CD4-positive, alpha-beta memory T cell (primary cell): ENCODE measurements at regions not wholly inside any gene's neighbourhood (a gene's known extent, or its start where the extent isn't known, plus 50 kb on each side); places are given as distances from the start of the nearest gene placed in this dataset.
"Not testable (repeated sequence)": the region's sequence is repeated elsewhere in the genome, so short reads cannot be mapped to it uniquely, and the experiment has no call there.

Experiments used
- CTCF ChIA-PET: fragments of 350-600 bp; sonication (Branson Sonifier 250); formaldehyde crosslinking; loops from one replicate; lab custom pipeline; 2021; ENCODE audit warnings: inconsistent platforms; ENCODE audit not compliant: partially characterized antibody; lab: Charles Lee
- POLR2A ChIA-PET: fragments of 350-600 bp; sonication (Branson Sonifier 250); formaldehyde crosslinking; loops from one replicate; lab custom pipeline; 2021; ENCODE audit not compliant: partially characterized antibody; lab: Charles Lee
- DNase-seq, 5 donors: peaks; one replicate each; pipeline versions ENCODE4 v3.0.0 to v3.0.0-alpha.2; 2020 to 2022; ENCODE audit warnings: mixed read lengths in 1 of 5
- H3K27ac ChIP-seq: one replicate; pipeline ENCODE4 v1.7.0; 2013; ENCODE audit warnings: low read depth, low read length
- H3K27me3 ChIP-seq: 2 replicates; pipeline ENCODE4 v1.7.0; 2013; ENCODE audit warnings: mild to moderate bottlenecking, low read length, moderate library complexity; ENCODE audit not compliant: insufficient read depth
- H3K36me3 ChIP-seq: 2 replicates; pipeline ENCODE4 v1.7.0; 2013; ENCODE audit warnings: mild to moderate bottlenecking, low read length, moderate library complexity; ENCODE audit not compliant: insufficient read depth
- H3K4me1 ChIP-seq: 2 replicates; pipeline ENCODE4 v1.7.0; 2013; ENCODE audit warnings: mild to moderate bottlenecking, low read length, moderate library complexity; ENCODE audit not compliant: insufficient read depth
- H3K4me3 ChIP-seq, 2 donors: one replicate each; pipeline ENCODE4 v1.7.0; 2013; ENCODE audit warnings: low read length in 2 of 2, mild to moderate bottlenecking in 1 of 2
- H3K9me3 ChIP-seq, 2 donors: one replicate each; pipeline ENCODE4 v1.7.0; 2013; ENCODE audit warnings: low read length in 2 of 2, control low read depth in 1 of 2; ENCODE audit not compliant: control insufficient read depth in 1 of 2
- H3K27ac Mint-ChIP-seq, 7 donors: one replicate each; pipeline ENCODE4 v1.8.0; 2020 to 2021; ENCODE audit warnings: mixed read lengths in 7 of 7, mild to moderate bottlenecking in 6 of 7, inconsistent platforms in 3 of 7, moderate library complexity in 3 of 7
- H3K27me3 Mint-ChIP-seq, 2 donors: one replicate each; pipeline ENCODE4 v1.8.0; 2020 to 2021; ENCODE audit warnings: mixed read lengths in 2 of 2
- H3K36me3 Mint-ChIP-seq, 2 donors: one replicate each; pipeline ENCODE4 v1.8.0; 2020 to 2021; ENCODE audit warnings: mixed read lengths in 2 of 2, inconsistent platforms in 1 of 2, mild to moderate bottlenecking in 1 of 2
- H3K4me1 Mint-ChIP-seq, 4 donors: one replicate each; pipeline ENCODE4 v1.8.0; 2020 to 2021; ENCODE audit warnings: mixed read lengths in 4 of 4, mild to moderate bottlenecking in 1 of 4
- H3K4me3 Mint-ChIP-seq, 8 donors: one replicate each; pipeline ENCODE4 v1.8.0; 2020 to 2021; ENCODE audit warnings: mixed read lengths in 8 of 8, mild to moderate bottlenecking in 7 of 8, moderate library complexity in 6 of 8, inconsistent platforms in 3 of 8
- H3K9me3 Mint-ChIP-seq, 8 donors: one replicate each; pipeline ENCODE4 v1.8.0; 2020 to 2021; ENCODE audit warnings: mixed read lengths in 8 of 8, mild to moderate bottlenecking in 5 of 8, inconsistent platforms in 3 of 8, moderate library complexity in 1 of 8
- intact Hi-C: fragments of 100-400 bp; cut with micrococcal nuclease; formaldehyde crosslinking; loops from one replicate; pipeline ENCODE4 v1.15.1; 2023

DNA sequence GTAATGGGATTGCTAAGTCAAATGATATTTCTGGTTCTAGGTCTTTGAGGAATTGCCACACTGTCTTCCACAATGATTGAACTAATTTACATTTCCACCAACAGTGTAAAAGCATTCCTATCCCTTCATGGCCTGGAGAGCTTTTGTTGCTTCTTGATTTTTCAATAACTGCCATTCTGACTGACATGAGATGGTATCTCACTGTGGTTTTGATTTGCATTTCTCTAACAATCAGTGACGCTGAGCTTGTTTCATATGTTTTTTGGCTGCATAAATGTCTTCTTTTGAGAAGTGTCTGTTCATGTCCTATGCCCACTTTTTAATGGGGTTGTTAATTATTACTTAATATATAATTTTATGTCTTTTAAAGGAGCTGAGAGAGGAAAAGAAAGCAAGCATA lies 177.7 kb upstream of the VLDLR start:
- H3K27ac Mint-ChIP-seq, H3K36me3 Mint-ChIP-seq, H3K4me3 Mint-ChIP-seq, H3K9me3 ChIP-seq, H3K36me3 ChIP-seq, H3K4me1 Mint-ChIP-seq, H3K4me1 ChIP-seq, H3K27ac ChIP-seq, H3K4me3 ChIP-seq, POLR2A ChIA-PET, H3K27me3 Mint-ChIP-seq, intact Hi-C loops, DNase-seq, H3K27me3 ChIP-seq, CTCF ChIA-PET: not testable (repeated sequence)
- H3K9me3 Mint-ChIP-seq, result peaks cover 0 to 40% (median 34%) of the 10 kb centered on the region in 8 donors

DNA sequence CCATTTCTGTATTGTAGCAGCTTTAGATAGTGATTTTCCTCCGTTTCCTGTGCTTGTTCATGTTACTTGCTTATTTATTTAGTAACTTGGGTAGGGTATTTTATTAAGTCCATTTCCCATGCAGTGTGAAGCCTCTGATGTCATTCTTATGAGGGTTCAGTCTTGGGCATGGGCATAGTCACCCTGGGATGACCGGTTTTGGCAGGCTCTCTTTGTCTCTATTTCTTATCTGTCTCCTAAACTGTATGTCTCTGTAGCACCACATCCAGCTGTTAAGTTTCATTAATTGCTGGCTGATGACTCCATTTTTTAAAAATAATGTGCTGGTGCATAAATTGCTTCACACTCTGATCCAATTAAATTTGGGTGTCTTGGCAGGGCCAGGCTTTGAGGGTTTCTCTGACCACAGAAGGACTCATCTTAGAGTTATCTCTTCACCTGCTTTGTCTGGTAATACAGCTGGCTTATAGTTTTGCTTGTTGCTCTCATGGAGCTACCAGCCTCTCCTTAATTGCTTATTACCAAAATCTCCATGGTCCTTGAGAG lies 173.3 kb upstream of the VLDLR start:
- H3K4me1 Mint-ChIP-seq, result no peaks in the 10 kb centered on the region
- DNase-seq, result no peak
- peaks cover 3 to 5% of the 10 kb centered on the region in 2 donors for H3K27me3 Mint-ChIP-seq
- Histone ChIP-seq H3K4me1 (no peaks in the 10 kb centered on the region), H3K9me3 (no peaks in the 10 kb centered on the region), H3K4me3 (no peak overlapping the region), H3K27me3 (no peaks in the 10 kb centered on the region), H3K36me3 (no peaks in the 10 kb centered on the region), H3K27ac (no peak overlapping the region)
- POLR2A ChIA-PET, result no interaction called here
- CTCF ChIA-PET, result no interaction called here
- intact Hi-C loops, result no loop called here
- no peak overlapping the region for H3K4me3 Mint-ChIP-seq
- H3K27ac Mint-ChIP-seq, result no peak overlapping the region
- H3K36me3 Mint-ChIP-seq, result no peaks in the 10 kb centered on the region
- peaks cover 0 to 15% (median 6%) of the 10 kb centered on the region in 8 donors for H3K9me3 Mint-ChIP-seq

DNA sequence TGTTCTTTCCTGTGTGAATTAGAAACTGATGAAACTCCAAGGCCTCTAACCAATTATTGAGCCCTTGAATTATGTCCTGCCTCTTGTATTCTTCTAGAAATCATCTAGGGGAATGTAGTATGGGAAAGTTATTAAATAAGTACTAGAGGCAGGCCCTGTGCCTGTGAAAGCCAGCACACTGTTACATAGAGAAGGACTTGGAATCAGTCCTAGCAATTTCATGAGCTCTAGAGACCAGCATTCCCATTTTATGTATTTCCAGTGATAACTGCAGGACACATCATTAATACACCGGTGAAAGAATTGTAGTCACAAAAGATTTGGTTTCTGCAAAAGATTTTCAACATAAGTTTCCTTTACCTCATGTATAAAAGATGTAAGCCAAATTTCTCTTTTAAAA lies 168.5 kb upstream of the VLDLR start:
- H3K4me3 ChIP-seq, result no peak overlapping the region
- no peaks in the 10 kb centered on the region for H3K27me3 ChIP-seq
- no peak overlapping the region for H3K27ac ChIP-seq
- Mint-ChIP-seq H3K4me3 (no peak overlapping the region), H3K9me3 (peaks cover 0 to 2% (median 0%) of the 10 kb centered on the region in 8 donors), H3K4me1 (no peaks in the 10 kb centered on the region), H3K27ac (no peak overlapping the region), H3K36me3 (no peaks in the 10 kb centered on the region), H3K27me3 (peaks cover 0 to 4% of the 10 kb centered on the region in 2 donors)
- H3K9me3 ChIP-seq, result no peaks in the 10 kb centered on the region
- no peaks in the 10 kb centered on the region for H3K36me3 ChIP-seq
- ChIA-PET CTCF (no interaction called here), POLR2A (no interaction called here)
- DNase-seq, result no peak
- intact Hi-C loops, result no loop called here
- no peaks in the 10 kb centered on the region for H3K4me1 ChIP-seq

GRCh38 chr9:2453701-2454100 lies 167.9 kb upstream of the VLDLR start:
- Histone ChIP-seq H3K27me3 (no peaks in the 10 kb centered on the region), H3K9me3 (no peaks in the 10 kb centered on the region), H3K27ac (no peak overlapping the region), H3K4me3 (no peak overlapping the region), H3K36me3 (no peaks in the 10 kb centered on the region), H3K4me1 (no peaks in the 10 kb centered on the region)
- ChIA-PET CTCF (no interaction called here), POLR2A (no interaction called here)
- no peak for DNase-seq
- intact Hi-C loops, result no loop called here
- no peaks in the 10 kb centered on the region for H3K36me3 Mint-ChIP-seq
- no peak overlapping the region for H3K27ac Mint-ChIP-seq
- peaks cover 0 to 4% of the 10 kb centered on the region in 2 donors for H3K27me3 Mint-ChIP-seq
- H3K9me3 Mint-ChIP-seq, result no peaks in the 10 kb centered on the region
- no peaks in the 10 kb centered on the region for H3K4me1 Mint-ChIP-seq
- H3K4me3 Mint-ChIP-seq, result no peak overlapping the region

- H3K4me3 ChIP-seq, result no peak overlapping the region
- Mint-ChIP-seq H3K27me3 (peaks cover 0 to 10% of the 10 kb centered on the region in 2 donors), H3K9me3 (peaks cover 0 to 5% (median 1%) of the 10 kb centered on the region in 8 donors), H3K4me1 (no peaks in the 10 kb centered on the region), H3K36me3 (no peaks in the 10 kb centered on the region), H3K27ac (no peak overlapping the region), H3K4me3 (no peak overlapping the region)
- DNase-seq, result no peak
- no peaks in the 10 kb centered on the region for H3K36me3 ChIP-seq
- H3K27ac ChIP-seq, result no peak overlapping the region
- no peaks in the 10 kb centered on the region for H3K4me1 ChIP-seq
- ChIA-PET POLR2A (no interaction called here), CTCF (no interaction called here)
- intact Hi-C loops, result no loop called here
- H3K9me3 ChIP-seq, result no peaks in the 10 kb centered on the region
- H3K27me3 ChIP-seq, result no peaks in the 10 kb centered on the region
These were observed 161.8 kb upstream of the VLDLR start for GRCh38 chr9:2459756-2460155.

DNA sequence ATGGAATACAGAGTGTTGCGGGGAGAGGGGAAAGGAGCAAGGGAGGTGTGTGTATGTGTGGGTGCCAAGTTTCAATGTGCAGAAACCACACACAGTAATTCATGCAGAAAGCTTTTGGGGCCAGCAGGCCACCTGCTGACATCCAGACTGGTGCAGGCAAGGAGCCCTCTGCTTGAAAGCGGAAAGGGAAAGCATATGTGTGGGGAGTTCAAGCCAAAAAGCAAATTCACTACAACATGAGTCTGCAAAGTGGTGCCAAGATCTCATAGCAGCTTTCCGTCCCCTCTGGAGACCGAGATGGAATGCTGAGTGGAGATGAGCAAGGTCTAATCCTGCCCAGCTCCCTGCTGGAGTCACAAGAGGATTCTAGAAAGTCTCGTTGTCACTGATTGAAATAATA lies 159.7 kb upstream of the VLDLR start:
- ChIA-PET CTCF (no interaction called here), POLR2A (no interaction called here)
- H3K27ac ChIP-seq, result no peak overlapping the region
- no peak overlapping the region for H3K4me3 Mint-ChIP-seq
- no peak overlapping the region for H3K4me3 ChIP-seq
- H3K27me3 Mint-ChIP-seq, result peaks cover 5 to 8% of the 10 kb centered on the region in 2 donors
- no peaks in the 10 kb centered on the region for H3K36me3 Mint-ChIP-seq
- H3K4me1 Mint-ChIP-seq, result no peaks in the 10 kb centered on the region
- peaks cover 0 to 7% (median 2%) of the 10 kb centered on the region in 8 donors for H3K9me3 Mint-ChIP-seq
- DNase-seq, result no peak
- H3K27ac Mint-ChIP-seq, result no peak overlapping the region
- no peaks in the 10 kb centered on the region for H3K9me3 ChIP-seq
- no peaks in the 10 kb centered on the region for H3K4me1 ChIP-seq
- intact Hi-C loops, result no loop called here
- no peaks in the 10 kb centered on the region for H3K36me3 ChIP-seq
- H3K27me3 ChIP-seq, result no peaks in the 10 kb centered on the region

DNA sequence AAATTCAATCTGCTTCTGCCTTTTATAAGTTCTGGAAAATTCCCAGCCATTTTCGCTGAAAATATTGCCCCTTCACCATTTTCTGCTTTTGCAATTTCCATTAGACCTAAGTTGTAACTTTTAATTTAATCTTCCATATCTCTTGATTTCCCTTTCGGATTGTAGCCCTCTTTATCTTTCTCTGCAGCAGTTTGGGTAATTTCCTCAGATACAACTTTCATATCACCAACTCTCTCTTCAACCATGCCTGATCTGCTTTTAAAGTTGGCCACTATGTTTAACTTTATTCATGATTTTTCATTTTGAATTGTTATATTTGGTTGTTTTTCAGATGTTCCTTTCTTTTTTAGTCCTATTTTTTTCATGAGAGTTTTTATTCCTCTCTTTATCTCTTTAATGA lies 157.0 kb upstream of the VLDLR start:
- no peak for DNase-seq
- Mint-ChIP-seq H3K4me1 (no peaks in the 10 kb centered on the region), H3K9me3 (peaks cover 0 to 7% (median 2%) of the 10 kb centered on the region in 8 donors), H3K4me3 (no peak overlapping the region), H3K27ac (no peak overlapping the region), H3K27me3 (peaks cover 8 to 13% of the 10 kb centered on the region in 2 donors), H3K36me3 (no peaks in the 10 kb centered on the region)
- Histone ChIP-seq H3K36me3 (no peaks in the 10 kb centered on the region), H3K4me1 (no peaks in the 10 kb centered on the region), H3K27ac (no peak overlapping the region), H3K4me3 (no peak overlapping the region), H3K9me3 (no peaks in the 10 kb centered on the region), H3K27me3 (no peaks in the 10 kb centered on the region)
- intact Hi-C loops, result no loop called here
- ChIA-PET CTCF (interaction anchor here (1.5 kb wide), 1 partner anchor 9 kb away, joined by 3 read pairs; no protein-coding TSS in a partner anchor), POLR2A (no interaction called here)

- intact Hi-C loops, result no loop called here
These were observed 156.1 kb upstream of the VLDLR start for GRCh38 chr9:2465516-2465915.

More at GRCh38 chr9:2465516-2465915, 156.1 kb upstream of the VLDLR start:
- Mint-ChIP-seq H3K27ac (no peak overlapping the region), H3K4me3 (no peak overlapping the region), H3K9me3 (peaks cover 0 to 7% (median 2%) of the 10 kb centered on the region in 8 donors), H3K36me3 (no peaks in the 10 kb centered on the region), H3K4me1 (no peaks in the 10 kb centered on the region), H3K27me3 (peaks cover 8 to 13% of the 10 kb centered on the region in 2 donors)
- Histone ChIP-seq H3K27ac (no peak overlapping the region), H3K4me1 (no peaks in the 10 kb centered on the region), H3K9me3 (no peaks in the 10 kb centered on the region), H3K27me3 (no peaks in the 10 kb centered on the region), H3K4me3 (no peak overlapping the region), H3K36me3 (no peaks in the 10 kb centered on the region)
- ChIA-PET CTCF (interaction anchor here (1.5 kb wide), 1 partner anchor 9 kb away, joined by 3 read pairs; no protein-coding TSS in a partner anchor), POLR2A (no interaction called here)
- DNase-seq, result no peak
